Hematopoietic multipotent progenitor cell treated with erythropoietin and hydrocortisone succinate and interleukin-3 and kit ligand, for 6 days (in vitro differentiated cells): ENCODE measurements at regions not wholly inside any gene's neighbourhood (a gene's known extent, or its start where the extent isn't known, plus 50 kb on each side); places are given as distances from the start of the nearest gene placed in this dataset.
"Not testable (repeated sequence)": the region's sequence is repeated elsewhere in the genome, so short reads cannot be mapped to it uniquely, and the experiment has no call there.

ENCODE experiments used
- DNase-seq: peaks from one replicate; pipeline ENCODE4 v3.0.0-alpha.2; 2015

- peak; percentile 75 for DNase-seq
Observed at GRCh38 chr22:22745225-22746060, 101.0 kb downstream of the GGTLC2 start.

- no peak for DNase-seq
Observed at GRCh38 chr22:22746061-22746962, 101.9 kb downstream of the GGTLC2 start.

GRCh38 chr22:22746963-22747933 is 102.8 kb downstream of the GGTLC2 start:
- DNase-seq = peak; percentile 15

- peak; percentile 81 for DNase-seq
Observed at GRCh38 chr22:22748297-22748743, 103.9 kb downstream of the GGTLC2 start.

- DNase-seq = no peak
Observed at GRCh38 chr22:22748756-22749155, 104.3 kb downstream of the GGTLC2 start.

- no peak for DNase-seq
Observed at GRCh38 chr22:22749167-22749758, 104.8 kb downstream of the GGTLC2 start.

GRCh38 chr22:22750335-22751042 is 106.1 kb downstream of the GGTLC2 start:
- no peak for DNase-seq

- no peak for DNase-seq
Observed at GRCh38 chr22:22751043-22751603, 106.7 kb downstream of the GGTLC2 start.

GRCh38 chr22:22752199-22752555 is 107.8 kb downstream of the GGTLC2 start:
- DNase-seq = no peak

- DNase-seq = peak; percentile 66
Observed at GRCh38 chr22:22752556-22753477, 108.4 kb downstream of the GGTLC2 start.

GRCh38 chr22:22753526-22754267 is 109.3 kb downstream of the GGTLC2 start:
- peak; percentile 88 for DNase-seq

GRCh38 chr22:22754268-22754657 is 109.8 kb downstream of the GGTLC2 start:
- DNase-seq = no peak

GRCh38 chr22:22754961-22755777 is 110.8 kb downstream of the GGTLC2 start:
- DNase-seq = no peak

- no peak for DNase-seq
Observed at GRCh38 chr22:22755778-22756100, 111.3 kb downstream of the GGTLC2 start.

GRCh38 chr22:22756109-22756508 is 111.7 kb downstream of the GGTLC2 start:
- no peak for DNase-seq

GRCh38 chr22:22756551-22757201 is 112.3 kb downstream of the GGTLC2 start:
- DNase-seq = not testable (repeated sequence)

- not testable (repeated sequence) for DNase-seq
Observed at GRCh38 chr22:22758101-22758807, 113.8 kb downstream of the GGTLC2 start.
